H1 (cell line): ENCODE measurements at regions not wholly inside any gene's neighbourhood (a gene's known extent, or its start where the extent isn't known, plus 50 kb on each side); places are given as distances from the start of the nearest gene placed in this dataset.

Experiments
- EGR1 ChIP-seq: IDR thresholded peaks from 2 replicates; pipeline ENCODE4 v1.6.1; 2011; ENCODE audit warnings: low read depth, low read length, borderline replicate concordance
- SRF ChIP-seq: IDR thresholded peaks from 2 replicates; pipeline ENCODE4 v1.6.1; 2011; ENCODE audit warnings: mild to moderate bottlenecking, low read depth, low read length, moderate library complexity

DNA sequence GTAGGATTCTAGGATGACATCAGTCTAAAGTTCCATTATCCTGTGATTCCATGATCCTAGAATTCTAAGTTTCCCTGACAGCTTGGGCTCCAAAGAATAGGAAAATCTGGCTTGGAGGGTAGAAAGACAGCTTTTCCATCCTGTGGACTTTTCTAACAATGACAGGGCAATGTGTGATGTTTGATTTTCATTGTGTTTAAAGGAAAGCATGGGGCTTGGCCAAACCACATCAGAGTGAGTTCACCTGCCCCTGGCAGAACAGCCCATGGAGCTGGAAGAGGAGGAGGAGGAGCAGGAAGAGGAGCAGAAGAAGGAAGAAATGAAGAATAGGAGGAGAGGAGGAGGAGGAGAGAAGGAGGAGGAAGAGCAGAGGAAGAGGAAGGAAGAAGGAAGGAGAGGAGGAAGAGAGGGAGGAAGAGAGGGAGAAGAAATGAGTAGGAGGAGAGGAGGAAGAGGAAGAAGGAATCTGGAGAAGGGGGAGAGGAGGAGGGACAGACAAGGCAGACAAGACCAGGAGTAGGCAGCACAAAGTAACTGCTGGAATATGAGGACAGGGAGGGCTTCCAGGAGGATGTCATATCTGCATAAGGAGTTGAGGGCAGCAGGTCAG is 53.1 kb upstream of the WNT11 start (continued):
- TF ChIP-seq SRF (no peak), EGR1 (no peak)
